ENCODE measurements at regions not wholly inside any gene's neighbourhood (a gene's known extent, or its start where the extent isn't known, plus 50 kb on each side); places are given as distances from the start of the nearest gene placed in this dataset.
"Not testable (repeated sequence)": the region's sequence is repeated elsewhere in the genome, so short reads cannot be mapped to it uniquely, and the experiment has no call there.

DNA sequence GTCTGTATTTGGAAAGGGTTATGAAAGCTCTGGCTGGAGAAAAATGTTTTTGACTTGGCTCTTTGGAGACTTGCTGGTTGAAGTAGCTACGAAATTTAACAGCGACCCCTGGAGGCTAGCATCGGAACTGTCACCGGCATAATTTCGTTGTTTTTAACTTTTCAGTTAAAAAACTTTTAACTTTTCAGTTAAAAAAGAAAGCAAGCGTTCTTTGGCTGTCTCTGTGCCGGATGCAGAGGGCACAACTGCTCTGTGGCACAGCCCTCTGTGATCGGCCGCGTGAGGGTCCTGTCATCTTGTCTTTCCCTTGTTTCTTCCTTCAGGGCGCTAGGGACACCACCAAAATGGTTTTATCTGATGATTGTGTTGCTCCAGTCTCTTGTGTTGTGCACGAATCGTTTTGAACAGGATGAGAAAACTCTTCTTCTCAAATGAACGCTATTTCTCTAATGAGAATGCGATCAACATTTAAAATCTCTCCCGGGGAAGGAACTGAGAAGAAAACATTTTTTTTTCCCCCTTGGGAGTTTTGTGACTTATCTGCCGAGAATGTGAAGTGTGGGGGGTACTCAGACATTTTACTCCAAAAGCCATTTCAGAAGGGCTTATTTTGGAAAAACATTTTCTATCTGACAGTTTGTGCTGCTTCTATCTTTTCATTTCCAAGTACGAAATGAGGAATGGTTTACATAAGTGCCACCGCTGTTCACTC lies 57.1 kb downstream of the ADCYAP1 start:
- DNase-seq, result no peak

GRCh38 chr18:963276-963675 lies 58.6 kb downstream of the ADCYAP1 start:
- DNase-seq, result no peak

DNA sequence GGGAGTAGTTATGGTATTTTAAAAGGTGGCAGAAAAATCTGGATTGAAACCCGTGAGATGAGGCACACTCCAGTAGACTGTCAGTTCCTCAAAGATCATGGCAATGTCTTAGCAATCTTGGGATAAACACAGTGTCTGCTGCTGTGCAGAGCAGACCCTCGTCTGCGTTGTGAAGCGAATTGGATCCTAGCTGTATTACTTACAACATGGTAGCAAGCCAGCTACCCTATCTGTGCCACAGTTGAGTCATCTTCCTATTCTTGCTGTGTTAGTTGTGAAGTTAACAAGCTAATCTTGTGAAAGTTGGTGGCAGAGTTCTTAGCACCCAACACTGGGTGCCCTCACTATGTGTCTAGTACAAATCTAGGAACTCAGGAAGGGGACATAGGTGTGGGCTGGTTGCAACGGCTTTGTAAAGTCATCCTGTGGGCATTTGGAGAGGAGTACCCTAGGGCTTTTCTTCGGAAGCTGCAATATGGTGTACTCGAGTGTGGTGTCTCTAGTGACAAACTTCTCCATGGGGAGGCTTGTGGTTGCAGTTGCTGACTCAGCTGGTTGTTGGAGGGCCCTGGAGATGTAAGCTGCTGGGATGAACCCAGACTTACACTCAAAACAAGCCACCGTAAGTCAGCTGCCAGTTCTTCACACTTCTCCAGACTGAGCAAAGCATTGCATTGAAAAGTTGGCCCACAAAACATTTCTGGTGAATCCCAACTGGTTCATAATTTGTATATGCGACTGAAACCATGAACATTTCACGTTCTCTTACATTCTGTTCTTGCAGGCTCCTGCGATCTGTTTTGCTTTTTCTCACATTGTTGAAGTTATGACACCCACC lies 61.5 kb downstream of the ADCYAP1 start:
- no peak for DNase-seq

- no peak for DNase-seq
Measured at GRCh38 chr18:966759-967576, 62.3 kb downstream of the ADCYAP1 start.

DNA sequence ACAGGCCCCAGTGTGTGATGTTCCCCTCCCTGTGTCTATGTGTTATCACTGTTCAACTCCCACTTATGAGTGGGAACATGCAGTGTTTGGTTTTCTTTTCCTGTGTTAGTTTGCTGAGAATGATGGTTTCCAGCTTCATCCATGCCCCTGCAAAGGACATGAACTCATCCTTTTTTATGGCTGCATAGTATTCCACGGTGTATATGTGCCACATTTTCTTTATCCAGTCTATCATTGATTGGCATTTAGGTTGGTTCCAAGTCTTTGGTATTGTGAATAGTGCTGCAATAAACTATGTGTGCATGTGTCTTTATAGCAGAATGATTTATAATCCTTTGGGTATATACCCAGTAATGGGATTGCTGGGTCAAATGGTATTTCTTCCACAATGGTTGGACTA lies 64.2 kb downstream of the ADCYAP1 start:
- not testable (repeated sequence) for DNase-seq

- not testable (repeated sequence) for DNase-seq
Measured at GRCh38 chr18:969311-969710, 64.6 kb downstream of the ADCYAP1 start.

- DNase-seq, result not testable (repeated sequence)
Measured at GRCh38 chr18:974606-975005, 69.9 kb downstream of the ADCYAP1 start.

GRCh38 chr18:976393-977128 lies 71.9 kb downstream of the ADCYAP1 start:
- DNase-seq, result not testable (repeated sequence)

DNA sequence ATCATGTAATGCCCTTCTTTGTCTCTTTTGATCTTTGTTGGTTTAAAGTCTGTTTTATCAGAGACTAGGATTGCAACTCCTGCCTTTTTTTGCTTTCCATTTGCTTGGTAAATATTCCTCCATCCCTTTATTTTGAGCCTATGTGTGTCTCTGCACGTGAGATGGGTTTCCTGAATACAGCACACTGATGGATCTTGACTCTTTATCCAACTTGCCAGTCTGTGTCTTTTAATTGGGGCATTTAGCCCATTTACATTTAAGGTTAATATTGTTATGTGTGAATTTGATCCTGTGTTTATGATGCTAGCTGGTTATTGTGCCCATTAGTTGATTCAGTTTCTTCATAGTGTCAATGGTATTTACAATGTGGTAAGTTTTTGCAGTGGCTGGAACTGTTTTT lies 72.7 kb downstream of the ADCYAP1 start:
- DNase-seq, result not testable (repeated sequence)

DNA sequence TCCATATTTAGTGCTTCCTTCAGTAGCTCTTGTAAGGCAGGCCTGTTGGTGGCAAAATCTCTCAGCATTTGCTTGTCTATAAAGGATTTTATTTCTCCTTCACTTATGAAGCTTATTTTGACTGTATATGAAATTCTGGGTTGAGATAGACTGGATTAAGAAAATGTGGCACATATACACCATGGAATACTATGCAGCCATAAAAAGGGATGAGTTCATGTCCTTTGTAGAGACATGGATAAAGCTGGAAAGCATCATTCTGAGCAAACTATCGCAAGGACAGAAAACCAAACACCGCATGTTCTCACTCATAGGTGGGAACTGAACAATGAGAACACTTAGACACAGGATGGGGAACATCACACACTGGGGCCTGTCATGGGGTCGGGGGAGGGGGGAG lies 73.1 kb downstream of the ADCYAP1 start:
- DNase-seq, result not testable (repeated sequence)

DNA sequence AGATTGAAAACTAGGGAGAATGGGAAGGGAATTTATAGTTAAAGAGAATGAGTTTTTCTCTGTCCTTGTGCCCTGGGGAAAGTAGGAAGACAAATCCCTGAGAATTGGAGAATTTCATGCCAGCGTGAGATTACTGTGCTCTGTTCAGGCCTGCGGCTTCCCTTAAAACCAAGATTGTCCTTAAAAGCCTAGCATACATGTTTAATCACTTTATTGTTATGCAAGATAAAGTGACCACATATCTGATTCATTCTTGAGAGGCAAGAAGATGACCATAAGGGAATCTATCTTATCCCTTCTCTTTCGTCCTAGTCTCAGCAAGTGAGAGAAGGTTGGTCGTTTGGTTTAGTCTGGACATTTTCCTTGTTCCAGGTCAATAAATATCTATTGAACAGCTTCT lies 75.9 kb downstream of the ADCYAP1 start:
- DNase-seq, result no peak

DNA sequence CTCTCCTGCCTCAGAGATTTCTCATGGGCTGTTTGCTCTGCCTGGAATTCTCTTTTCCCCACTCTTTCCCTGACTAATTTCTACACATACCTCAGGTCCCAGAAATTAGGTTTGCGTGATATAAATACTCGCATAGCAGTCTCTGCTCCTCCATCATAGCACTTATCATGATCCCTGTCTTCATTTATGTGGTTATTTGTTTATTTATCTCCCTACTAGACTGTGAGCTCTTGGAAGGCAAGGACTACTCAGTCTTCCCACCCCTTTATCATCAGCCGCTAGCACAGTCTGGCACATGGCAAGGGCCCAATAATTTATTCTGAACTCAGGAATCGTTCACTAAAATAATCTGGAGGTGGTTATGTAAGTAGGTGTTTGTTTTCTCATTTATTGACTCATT lies 79.3 kb downstream of the ADCYAP1 start:
- no peak for DNase-seq

- DNase-seq, result peak; percentile 81
Measured at GRCh38 chr18:985212-985661, 80.6 kb downstream of the ADCYAP1 start.

- DNase-seq, result no peak
Measured at GRCh38 chr18:986051-986450, 81.4 kb downstream of the ADCYAP1 start.

GRCh38 chr18:986552-986951 lies 81.9 kb downstream of the ADCYAP1 start:
- no peak for DNase-seq

DNA sequence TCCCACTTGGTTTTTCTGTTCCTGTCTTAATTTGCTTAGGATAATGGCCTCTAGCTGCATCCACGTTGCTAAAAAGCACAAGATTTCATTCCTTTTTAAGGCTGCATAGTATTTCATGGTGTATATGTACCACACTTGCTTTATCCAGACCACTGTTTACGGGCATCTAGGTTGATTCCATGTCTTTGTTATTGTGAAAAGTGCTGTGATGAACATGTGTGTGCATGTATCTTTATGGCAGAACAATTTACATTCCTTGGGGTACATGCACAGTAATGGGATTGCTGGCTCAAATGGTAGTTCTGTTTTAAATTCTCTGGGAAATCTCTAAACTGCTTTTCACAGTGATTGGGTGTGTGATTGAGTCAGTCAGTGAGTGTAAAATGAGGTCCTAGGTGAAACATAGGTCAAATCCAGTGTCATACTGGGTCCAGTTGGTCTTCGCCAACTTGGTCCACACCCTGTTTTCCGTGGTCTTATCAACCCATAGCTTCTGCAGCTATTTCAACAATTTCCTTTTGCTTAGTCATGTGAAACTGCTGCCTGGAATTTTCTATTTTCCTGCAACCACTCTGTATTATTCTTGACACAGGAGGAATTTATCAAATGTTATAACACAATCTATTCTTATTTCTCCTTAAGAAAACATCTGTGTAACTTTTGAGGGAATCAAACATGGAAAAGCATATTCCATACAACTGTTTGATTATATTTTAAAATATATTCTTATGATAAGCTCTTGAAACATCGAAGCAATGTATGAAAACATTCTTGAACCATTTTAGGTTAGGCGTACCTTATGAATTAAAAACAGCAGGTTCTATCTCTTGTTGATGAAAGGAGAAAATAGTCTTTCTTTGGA lies 82.9 kb downstream of the ADCYAP1 start:
- DNase-seq, result no peak

DNA sequence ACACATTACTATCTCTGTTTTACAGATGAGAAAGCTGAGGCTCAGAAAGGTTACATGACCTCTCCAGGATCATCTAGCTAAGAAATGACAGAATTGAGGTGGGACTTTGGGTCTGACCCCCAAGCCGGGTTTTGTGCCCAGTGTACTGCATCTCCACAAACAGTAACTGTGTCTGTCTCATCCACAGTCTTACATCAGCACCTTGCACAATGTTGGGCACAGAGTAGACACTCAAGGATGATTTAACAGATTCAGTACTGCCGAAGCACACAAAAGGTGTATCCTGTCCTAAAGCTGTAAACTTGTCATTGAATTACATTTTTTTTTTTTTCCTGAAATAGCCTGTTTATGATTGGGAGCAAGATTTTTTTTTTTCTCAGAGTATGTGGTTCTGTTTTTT lies 84.8 kb downstream of the ADCYAP1 start:
- DNase-seq, result no peak

DNA sequence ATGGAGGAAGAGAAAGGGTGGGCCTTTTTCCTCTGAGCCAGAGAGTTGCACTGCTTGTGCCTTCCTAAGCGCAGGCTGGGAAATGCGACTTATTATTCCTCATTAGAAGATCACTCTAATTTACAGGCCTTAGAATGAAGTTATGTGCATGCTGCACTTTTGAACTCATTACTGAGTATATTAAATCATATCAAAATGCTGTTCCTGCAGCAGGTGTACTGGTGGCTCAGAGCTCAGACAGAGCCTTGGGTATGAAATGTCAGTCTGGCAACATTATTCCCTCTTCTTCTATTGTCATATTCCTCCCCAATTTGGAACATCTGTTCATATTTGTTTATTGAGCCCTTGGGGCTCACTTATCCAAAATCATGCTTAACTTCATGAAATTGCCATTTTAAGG lies 85.5 kb downstream of the ADCYAP1 start:
- no peak for DNase-seq

DNA sequence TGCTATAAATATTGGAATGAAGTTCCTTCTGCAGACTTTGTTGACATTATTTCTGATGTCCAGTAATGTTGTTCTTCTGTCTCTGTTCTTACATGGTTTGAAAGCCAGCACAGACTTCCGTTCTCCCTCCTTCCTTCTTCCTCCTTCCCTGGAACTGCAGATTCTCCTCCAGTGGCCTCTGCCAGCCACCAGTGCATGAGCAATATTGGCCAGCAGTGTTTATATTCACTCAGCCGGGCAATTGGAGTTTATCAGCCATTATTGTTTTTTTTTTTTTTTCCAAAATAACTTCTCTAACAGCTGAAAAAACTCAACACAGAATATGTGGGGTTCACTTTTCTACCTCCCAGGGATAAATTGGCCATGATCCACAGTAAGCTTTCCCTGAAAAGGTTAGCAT lies 86.8 kb downstream of the ADCYAP1 start:
- DNase-seq, result no peak

DNA sequence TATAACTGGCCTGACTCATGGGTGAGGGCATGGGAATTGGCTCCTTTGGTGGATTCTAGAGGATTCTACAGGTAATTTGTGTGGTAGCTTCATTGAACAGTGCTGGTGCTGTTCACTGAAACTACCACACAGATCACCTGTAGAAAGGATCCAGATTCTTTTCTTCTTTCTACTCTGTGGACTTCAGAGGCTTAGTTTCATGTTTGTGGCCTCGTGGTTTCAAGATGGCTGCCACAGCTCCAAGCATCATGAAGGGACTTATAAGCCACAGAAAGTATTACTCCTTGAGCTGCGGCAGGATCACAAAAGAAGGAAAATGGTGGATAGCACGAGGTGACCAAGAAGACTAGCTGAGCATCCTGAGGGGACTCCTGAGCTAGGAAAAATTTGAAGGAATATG lies 88.9 kb downstream of the ADCYAP1 start:
- DNase-seq, result no peak

- no peak for DNase-seq
Measured at GRCh38 chr18:995629-996028, 91.0 kb downstream of the ADCYAP1 start.

- DNase-seq, result no peak
Measured at GRCh38 chr18:997499-997898, 92.8 kb downstream of the ADCYAP1 start.

All from NCI-H1436 (cell line).